PC-3 (cell line): ENCODE measurements at regions not wholly inside any gene's neighbourhood (a gene's known extent, or its start where the extent isn't known, plus 50 kb on each side); places are given as distances from the start of the nearest gene placed in this dataset.

Experiments
- EZH2 ChIP-seq: fragments of 300-600 bp; sonication (generic); IDR thresholded peaks from one replicate; pipeline ENCODE4 v1.6.1; 2017; ENCODE audit warnings: antibody characterized with exemption, mild to moderate bottlenecking, low read length; ENCODE audit not compliant: unreplicated experiment
- EZH2phosphoT487 ChIP-seq: fragments of 300-600 bp; sonication (generic); IDR thresholded peaks from 2 replicates; pipeline ENCODE4 v1.6.1; 2018; ENCODE audit warnings: mild to moderate bottlenecking, antibody characterized with exemption, low read length, borderline replicate concordance
- TF ChIP-seq, protein P1 (sequence below): fragments of 300-600 bp; sonication (generic); conservative IDR thresholded peaks from 2 replicates; pipeline ENCODE4 v1.5.1; 2017; ENCODE audit warnings: antibody characterized with exemption, low read depth, mild to moderate bottlenecking, low read length

DNA sequence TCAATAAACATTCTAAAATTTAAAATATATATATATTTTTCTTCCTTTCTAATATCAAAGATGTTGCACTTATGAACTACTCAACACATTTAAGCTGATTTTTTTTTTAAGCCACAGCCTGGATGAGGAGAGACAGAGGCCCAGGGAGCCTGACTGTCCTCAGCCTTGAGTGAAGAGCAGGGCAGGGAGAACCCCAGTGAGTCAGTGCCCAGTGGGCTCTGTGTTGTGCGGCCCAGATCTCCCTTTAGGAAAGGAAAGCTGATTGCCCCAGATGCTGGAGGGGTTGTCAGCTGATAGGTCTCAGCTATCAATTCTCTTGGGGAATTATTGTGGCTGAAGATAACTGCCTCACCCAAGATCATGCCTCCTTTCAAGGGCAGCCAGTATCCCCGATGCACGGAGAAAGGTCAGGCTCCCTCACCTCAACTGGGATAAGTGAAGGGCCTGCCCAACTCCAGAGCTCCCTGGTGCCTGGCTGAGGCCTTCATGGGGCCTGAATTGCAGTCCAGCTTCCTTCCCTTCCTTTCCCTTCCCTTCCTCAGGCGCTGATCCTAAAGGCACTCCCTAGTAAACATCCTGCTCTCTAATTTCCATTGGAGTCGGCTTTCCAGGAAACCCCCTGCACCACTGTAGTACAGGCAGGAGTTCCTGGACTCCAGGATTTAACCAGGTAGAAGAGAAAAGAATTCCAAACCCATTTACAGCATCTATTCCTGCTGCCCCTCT lies 106.9 kb upstream of the ATL2 start:
- TF ChIP-seq, protein P1, sequence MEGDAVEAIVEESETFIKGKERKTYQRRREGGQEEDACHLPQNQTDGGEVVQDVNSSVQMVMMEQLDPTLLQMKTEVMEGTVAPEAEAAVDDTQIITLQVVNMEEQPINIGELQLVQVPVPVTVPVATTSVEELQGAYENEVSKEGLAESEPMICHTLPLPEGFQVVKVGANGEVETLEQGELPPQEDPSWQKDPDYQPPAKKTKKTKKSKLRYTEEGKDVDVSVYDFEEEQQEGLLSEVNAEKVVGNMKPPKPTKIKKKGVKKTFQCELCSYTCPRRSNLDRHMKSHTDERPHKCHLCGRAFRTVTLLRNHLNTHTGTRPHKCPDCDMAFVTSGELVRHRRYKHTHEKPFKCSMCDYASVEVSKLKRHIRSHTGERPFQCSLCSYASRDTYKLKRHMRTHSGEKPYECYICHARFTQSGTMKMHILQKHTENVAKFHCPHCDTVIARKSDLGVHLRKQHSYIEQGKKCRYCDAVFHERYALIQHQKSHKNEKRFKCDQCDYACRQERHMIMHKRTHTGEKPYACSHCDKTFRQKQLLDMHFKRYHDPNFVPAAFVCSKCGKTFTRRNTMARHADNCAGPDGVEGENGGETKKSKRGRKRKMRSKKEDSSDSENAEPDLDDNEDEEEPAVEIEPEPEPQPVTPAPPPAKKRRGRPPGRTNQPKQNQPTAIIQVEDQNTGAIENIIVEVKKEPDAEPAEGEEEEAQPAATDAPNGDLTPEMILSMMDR = no peak
- no peak for TF ChIP-seq EZH2
- TF ChIP-seq EZH2phosphoT487 = no peak
